Kidney epithelial cell (primary cell): ENCODE measurements at regions not wholly inside any gene's neighbourhood (a gene's known extent, or its start where the extent isn't known, plus 50 kb on each side); places are given as distances from the start of the nearest gene placed in this dataset.

Experiments
- DNase-seq: peaks from one replicate; pipeline ENCODE4 v3.0.0-alpha.2; 2010; ENCODE audit warnings: low read depth
- H3K27me3 ChIP-seq: 2 replicates; pipeline ENCODE4 v1.6.0; 2011; ENCODE audit warnings: low read length; ENCODE audit not compliant: control insufficient read depth, insufficient read depth
- H3K36me3 ChIP-seq: 2 replicates; pipeline ENCODE4 v1.5.1; 2011; ENCODE audit warnings: low read length; ENCODE audit not compliant: control insufficient read depth, insufficient read depth
- H3K4me3 ChIP-seq: 2 replicates; pipeline ENCODE4 v1.5.1; 2011; ENCODE audit warnings: low read depth, mild to moderate bottlenecking, control low read depth, low read length
- TF ChIP-seq, protein P1 (sequence below): IDR thresholded peaks from 2 replicates; pipeline ENCODE4 v1.5.1; 2011; ENCODE audit warnings: mild to moderate bottlenecking, moderate library complexity, low read length, control low read depth, inconsistent platforms; ENCODE audit not compliant: insufficient read depth, poor library complexity, severe bottlenecking

DNA sequence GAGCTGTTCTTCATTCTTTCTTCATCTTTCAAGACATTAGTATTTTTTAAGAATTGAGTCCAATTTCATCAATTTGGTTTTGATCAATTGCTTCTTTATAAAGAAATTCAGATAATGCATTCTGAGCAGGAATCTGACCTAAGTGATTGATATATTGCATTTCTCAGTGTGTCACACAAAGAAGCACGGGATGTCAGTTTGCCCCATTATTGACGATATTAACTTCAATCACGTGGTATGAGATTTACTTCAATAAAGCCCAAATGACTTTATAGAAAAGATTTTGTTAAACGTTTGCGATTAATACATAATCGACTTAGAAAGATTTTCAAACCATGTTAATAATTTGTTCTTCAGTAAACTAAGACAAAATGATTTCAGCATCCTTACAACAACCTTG, 1254.2 kb downstream of the FSCB start:
- H3K36me3 ChIP-seq: no peaks in the 10 kb centered on the region
- DNase-seq: no peak
- TF ChIP-seq, protein P1, sequence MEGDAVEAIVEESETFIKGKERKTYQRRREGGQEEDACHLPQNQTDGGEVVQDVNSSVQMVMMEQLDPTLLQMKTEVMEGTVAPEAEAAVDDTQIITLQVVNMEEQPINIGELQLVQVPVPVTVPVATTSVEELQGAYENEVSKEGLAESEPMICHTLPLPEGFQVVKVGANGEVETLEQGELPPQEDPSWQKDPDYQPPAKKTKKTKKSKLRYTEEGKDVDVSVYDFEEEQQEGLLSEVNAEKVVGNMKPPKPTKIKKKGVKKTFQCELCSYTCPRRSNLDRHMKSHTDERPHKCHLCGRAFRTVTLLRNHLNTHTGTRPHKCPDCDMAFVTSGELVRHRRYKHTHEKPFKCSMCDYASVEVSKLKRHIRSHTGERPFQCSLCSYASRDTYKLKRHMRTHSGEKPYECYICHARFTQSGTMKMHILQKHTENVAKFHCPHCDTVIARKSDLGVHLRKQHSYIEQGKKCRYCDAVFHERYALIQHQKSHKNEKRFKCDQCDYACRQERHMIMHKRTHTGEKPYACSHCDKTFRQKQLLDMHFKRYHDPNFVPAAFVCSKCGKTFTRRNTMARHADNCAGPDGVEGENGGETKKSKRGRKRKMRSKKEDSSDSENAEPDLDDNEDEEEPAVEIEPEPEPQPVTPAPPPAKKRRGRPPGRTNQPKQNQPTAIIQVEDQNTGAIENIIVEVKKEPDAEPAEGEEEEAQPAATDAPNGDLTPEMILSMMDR: no peak
- H3K27me3 ChIP-seq: no peaks in the 10 kb centered on the region
- H3K4me3 ChIP-seq: no peak overlapping the region

DNA sequence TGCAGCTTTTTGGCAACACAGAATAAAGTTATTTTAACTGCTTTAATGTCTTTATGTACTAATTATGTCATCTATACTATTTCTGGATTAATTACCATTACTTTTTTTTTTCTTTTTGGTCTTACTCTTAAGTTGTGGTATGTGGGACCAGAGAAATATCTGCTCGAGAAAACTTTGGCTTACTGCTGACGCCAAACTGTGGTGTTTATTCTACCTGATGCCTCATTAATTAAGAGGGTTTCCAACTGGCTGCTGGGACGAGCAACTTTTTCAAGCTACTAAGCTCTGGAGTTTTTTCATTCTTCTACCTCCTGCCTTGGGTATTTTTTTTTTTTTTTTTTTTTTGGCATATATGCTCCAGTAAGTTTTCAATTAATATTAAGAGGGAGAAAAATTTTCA, 1257.5 kb downstream of the FSCB start:
- DNase-seq: no peak
- H3K27me3 ChIP-seq: no peaks in the 10 kb centered on the region
- TF ChIP-seq, protein P1: no peak
- no peaks in the 10 kb centered on the region for H3K36me3 ChIP-seq
- no peak overlapping the region for H3K4me3 ChIP-seq

DNA sequence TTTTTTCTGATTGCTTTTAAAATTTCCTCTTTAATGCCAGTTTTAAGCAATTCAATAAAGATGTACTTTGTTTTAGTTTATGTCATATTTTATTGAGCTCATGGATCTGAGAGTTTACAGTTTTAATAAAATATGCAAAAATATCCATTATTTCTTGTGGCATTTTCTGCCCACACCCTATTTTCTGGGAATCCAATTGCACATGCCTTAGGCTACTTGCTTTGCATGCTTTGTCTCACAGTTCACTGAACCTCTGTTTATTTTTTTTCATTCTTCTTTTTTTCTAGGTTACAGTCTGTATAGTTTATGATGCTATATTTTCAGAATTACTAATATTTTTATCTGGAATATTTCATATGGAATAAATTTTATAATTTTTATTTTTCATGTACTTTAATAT, 1258.0 kb downstream of the FSCB start:
- no peak overlapping the region for H3K4me3 ChIP-seq
- H3K36me3 ChIP-seq: no peaks in the 10 kb centered on the region
- H3K27me3 ChIP-seq: no peaks in the 10 kb centered on the region
- no peak for DNase-seq
- TF ChIP-seq, protein P1: no peak

DNA sequence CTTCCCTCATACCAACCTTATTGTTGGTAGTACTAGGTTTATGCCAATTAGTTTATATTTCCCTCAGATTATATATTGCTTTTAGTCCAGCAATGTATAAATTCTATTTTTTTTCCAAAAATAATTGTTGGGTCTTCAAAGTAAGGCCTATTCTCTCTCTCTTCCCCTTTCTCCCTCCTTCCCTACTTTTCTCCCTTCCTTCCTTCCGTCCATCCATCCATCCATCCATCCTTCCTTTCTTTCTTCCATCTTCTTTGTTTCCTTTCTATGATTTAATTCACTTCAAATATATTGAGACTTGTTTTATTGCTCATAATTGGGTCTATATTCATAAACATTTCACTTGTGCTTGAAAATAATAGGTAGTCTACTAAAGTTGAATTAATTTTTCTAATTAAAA, 1259.2 kb downstream of the FSCB start:
- no peaks in the 10 kb centered on the region for H3K36me3 ChIP-seq
- no peak for DNase-seq
- TF ChIP-seq, protein P1: no peak

DNA sequence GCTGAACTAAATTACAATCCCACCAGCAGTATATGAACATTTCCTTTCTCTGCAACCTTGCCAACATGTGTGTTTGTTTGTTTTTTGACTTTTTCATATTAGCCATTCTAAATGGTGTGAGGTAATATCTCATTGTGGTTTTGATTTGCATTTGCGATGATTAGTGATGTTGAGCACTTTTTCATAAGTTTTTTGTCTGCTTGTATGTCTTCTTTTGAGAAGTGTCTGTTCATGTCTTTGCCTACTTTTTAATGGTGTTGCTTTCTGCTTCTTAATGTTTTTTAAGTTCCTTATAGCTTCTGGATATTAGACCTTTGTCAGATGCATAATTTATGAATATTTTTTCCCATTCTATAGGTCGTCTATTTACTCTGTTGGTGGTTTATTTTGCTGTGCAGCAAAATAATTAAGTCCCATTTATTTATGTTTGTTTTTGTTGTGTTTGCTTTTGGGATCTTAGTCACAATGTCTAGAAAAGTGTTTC, 1262.9 kb downstream of the FSCB start:
- Histone ChIP-seq H3K36me3 (no peaks in the 10 kb centered on the region), H3K27me3 (no peaks in the 10 kb centered on the region), H3K4me3 (no peak overlapping the region)
- TF ChIP-seq, protein P1: no peak
- DNase-seq: no peak

More for the DNA sequence above, 1259.2 kb downstream of the FSCB start:
- Histone ChIP-seq H3K27me3 (no peaks in the 10 kb centered on the region), H3K4me3 (no peak overlapping the region)

DNA sequence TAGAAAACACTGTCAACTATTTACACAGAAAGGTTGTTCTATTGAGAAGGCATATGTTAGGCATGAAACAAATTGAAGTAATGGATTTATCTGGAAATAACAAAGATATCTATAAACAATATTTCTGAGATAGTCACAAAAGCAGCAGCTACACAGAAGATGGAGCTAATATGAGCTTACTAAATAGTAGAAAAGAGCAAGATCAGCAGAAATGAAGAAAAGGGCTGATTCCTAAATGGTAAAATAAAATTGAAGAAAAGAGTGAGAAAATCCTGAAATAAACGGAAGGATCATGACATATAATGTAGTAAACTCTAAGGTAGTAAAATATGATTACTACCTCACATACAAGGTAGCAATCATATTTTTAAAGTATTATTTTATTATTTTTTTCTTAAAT, 1263.9 kb downstream of the FSCB start:
- TF ChIP-seq, protein P1: no peak
- no peak overlapping the region for H3K4me3 ChIP-seq
- H3K36me3 ChIP-seq: no peaks in the 10 kb centered on the region
- DNase-seq: no peak
- no peaks in the 10 kb centered on the region for H3K27me3 ChIP-seq
